Vagina (tissue), 2 donors: ENCODE measurements at regions not wholly inside any gene's neighbourhood (a gene's known extent, or its start where the extent isn't known, plus 50 kb on each side); places are given as distances from the start of the nearest gene placed in this dataset.
"Not testable (repeated sequence)": the region's sequence is repeated elsewhere in the genome, so short reads cannot be mapped to it uniquely, and the experiment has no call there.

Experiments used
- POLR2A ChIP-seq, 2 donors: fragments of 450-650 bp; IDR thresholded peaks; one replicate each; pipeline ENCODE4 v1.6.1; 2017; ENCODE audit warnings: antibody characterized with exemption in 2 of 2, mild to moderate bottlenecking in 2 of 2, moderate library complexity in 2 of 2
- TF ChIP-seq, protein P1 (sequence below), 3 experiments: fragments of 450-650 bp in 2 of 3; fragments of 200-600 bp in 1 of 3; sonication (generic) in 1 of 3; IDR thresholded peaks; one replicate each; pipeline ENCODE4 v1.5.1; 2017 to 2019; ENCODE audit warnings: antibody characterized with exemption in 3 of 3, mild to moderate bottlenecking in 2 of 3, moderate library complexity in 2 of 3

DNA sequence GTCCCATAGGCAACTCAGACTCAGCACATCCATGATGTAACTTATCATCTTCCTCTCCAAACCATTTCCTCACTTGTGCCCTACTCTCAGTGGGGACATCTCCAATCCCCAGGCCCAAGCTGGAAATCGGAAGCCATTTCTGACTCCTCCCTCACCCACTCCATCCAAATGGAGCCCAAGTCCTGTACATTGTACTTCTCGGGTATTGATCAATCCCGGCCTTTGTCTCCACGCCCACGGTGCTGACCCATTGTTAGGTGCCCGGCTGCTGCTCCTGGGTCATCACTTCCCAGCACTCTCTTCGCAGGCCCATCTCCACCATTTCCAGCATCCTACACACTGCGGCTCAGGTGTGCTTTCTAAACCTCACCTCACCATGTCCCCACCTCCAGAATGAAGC, 1969.6 kb downstream of the FOXD4L5 start:
- TF ChIP-seq, protein P1, sequence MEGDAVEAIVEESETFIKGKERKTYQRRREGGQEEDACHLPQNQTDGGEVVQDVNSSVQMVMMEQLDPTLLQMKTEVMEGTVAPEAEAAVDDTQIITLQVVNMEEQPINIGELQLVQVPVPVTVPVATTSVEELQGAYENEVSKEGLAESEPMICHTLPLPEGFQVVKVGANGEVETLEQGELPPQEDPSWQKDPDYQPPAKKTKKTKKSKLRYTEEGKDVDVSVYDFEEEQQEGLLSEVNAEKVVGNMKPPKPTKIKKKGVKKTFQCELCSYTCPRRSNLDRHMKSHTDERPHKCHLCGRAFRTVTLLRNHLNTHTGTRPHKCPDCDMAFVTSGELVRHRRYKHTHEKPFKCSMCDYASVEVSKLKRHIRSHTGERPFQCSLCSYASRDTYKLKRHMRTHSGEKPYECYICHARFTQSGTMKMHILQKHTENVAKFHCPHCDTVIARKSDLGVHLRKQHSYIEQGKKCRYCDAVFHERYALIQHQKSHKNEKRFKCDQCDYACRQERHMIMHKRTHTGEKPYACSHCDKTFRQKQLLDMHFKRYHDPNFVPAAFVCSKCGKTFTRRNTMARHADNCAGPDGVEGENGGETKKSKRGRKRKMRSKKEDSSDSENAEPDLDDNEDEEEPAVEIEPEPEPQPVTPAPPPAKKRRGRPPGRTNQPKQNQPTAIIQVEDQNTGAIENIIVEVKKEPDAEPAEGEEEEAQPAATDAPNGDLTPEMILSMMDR (IDR thresholded peaks at IDR 0.05), result not testable (repeated sequence)
- TF ChIP-seq POLR2A (IDR thresholded peaks at IDR 0.05), result not testable (repeated sequence)
